LoVo (cell line): ENCODE measurements at regions not wholly inside any gene's neighbourhood (a gene's known extent, or its start where the extent isn't known, plus 50 kb on each side); places are given as distances from the start of the nearest gene placed in this dataset.
"Not testable (repeated sequence)": the region's sequence is repeated elsewhere in the genome, so short reads cannot be mapped to it uniquely, and the experiment has no call there.

Source experiments
- DNase-seq: peaks from one replicate; pipeline ENCODE4 v3.0.0-alpha.2; 2016; ENCODE audit warnings: low spot score

GRCh38 chr4:82172186-82172585 is 201.6 kb downstream of the HNRNPD start:
- DNase-seq = no peak

GRCh38 chr4:82171531-82172155 is 202.1 kb downstream of the HNRNPD start:
- DNase-seq = no peak

DNA sequence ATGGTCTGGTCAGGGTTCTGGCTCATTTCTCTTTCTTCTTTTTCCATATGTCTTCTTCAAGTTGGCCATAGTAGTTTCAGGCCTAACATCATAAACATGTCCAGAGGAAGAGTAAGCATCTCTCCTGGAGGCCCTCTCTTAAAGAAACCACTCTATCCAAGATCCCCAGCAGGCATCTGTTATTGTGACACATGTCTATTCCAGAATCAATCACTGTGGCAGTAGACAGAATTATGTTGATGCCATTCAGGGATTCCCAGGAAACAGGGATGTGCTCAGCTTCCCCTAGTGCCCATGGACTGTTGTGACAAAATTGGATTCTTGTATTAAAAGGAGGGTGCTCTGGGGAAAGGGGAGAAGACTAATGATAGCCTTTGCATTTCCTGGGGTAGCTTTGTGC is 224.0 kb downstream of the HNRNPD start:
- no peak for DNase-seq

GRCh38 chr4:82145850-82146249 is 227.9 kb downstream of the HNRNPD start:
- DNase-seq = no peak

DNA sequence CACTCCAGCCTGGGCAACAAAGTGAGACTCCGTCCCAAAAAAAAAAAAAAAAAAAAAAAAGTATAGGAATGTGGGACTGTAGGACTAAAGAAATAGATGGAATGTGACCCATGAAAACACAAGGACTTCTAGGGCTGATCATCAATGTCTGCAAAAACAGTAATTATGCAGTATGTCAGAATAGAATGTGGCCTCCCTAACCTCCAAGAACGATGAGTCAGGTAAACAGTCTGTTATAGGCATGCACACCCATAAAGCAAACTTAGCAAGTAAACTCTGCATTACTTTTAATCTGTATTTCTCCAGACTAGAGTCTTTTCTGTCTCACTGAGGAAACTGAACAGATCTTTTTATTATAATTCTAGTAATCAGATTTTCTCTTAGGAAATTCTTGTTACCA is 233.4 kb downstream of the HNRNPD start:
- no peak for DNase-seq

DNA sequence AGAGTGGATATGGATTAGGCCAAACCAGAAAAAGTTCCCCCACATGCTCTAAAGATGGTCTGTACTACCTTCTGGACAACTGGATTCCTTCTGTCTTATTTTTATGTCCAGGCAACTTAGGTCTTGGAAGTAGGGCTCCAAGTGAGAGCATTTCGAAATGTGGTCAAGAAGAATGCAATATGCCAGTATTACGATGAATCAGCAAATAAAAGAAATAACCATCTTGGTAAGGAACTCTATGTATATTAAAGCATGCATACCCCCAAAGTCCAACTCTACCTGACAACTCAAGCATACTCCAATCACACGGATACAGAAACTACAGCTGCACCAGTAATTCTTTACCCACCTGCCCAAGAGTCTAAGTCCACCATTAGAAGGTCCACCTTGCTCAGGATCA is 234.5 kb downstream of the HNRNPD start:
- DNase-seq = no peak

GRCh38 chr4:82138374-82138773 is 235.4 kb downstream of the HNRNPD start:
- no peak for DNase-seq

- no peak for DNase-seq
Measured at GRCh38 chr4:82136161-82136801, 237.5 kb downstream of the HNRNPD start.

- DNase-seq = no peak
Measured at GRCh38 chr4:82128355-82128754, 245.4 kb downstream of the HNRNPD start.

DNA sequence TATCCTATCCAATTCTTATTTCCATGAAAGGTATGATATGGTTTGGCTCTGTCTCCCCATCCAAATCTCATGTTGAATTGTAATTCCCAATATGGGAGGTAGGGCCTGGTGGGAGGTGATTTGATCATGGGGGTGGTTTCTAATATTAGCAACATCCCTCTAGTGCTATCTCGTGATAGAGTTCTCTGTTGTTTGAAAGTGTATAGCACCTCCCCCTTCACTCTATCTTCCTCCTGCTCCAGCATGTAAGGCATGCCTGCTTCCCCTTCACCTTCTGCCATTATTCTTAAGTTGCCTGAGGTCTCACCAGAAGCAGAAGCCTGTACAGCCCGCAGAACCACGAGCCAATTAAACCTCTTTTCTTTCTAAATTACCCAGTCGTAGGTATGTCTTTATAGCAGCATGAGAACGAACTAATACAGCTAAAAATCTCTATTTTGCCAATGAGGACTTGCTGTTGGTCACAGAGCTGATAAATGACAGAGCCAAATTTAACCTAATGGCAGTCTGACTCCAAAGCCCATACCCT is 247.2 kb downstream of the HNRNPD start:
- no peak for DNase-seq

GRCh38 chr4:82125787-82126297 is 247.9 kb downstream of the HNRNPD start:
- DNase-seq = no peak

DNA sequence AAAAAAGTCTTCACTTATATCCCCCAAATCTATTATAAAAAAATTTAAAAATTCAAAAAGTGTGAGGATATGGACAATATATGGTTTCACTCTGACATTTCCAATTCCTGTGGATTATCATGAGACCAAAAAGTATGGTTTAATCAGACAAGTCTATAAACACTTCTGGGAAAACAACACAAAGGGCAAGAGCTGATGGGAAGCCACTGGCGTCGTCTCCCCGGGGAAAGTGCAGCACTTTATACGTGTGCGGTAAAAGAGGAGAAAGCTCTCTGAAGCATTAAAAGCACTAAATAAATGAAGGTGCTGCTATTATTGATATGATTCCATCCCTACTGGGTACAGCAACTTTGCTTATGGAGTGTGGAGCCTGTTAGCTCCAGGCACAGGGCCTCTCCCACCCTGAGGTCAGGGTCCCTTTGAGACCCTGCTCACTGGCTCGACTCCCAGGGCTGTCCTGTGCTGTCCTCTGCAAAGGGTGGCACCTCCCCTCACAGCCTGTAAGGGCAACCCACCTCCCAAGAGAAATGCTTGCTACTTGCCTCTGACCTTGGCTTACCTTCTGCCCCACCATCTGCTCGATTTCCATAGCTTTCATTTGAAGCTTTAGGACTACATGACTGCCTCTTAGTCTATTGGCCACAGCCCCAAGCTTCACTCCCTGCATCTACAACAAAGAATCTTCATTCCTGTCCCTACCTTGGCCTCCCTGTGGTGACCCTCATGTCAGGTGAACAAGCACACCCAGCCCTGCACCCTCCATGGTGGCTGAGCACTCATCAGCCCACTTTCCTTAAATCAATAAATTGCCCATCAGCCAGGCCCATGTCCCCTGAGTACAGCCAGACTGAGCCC is 248.6 kb downstream of the HNRNPD start:
- DNase-seq = no peak

DNA sequence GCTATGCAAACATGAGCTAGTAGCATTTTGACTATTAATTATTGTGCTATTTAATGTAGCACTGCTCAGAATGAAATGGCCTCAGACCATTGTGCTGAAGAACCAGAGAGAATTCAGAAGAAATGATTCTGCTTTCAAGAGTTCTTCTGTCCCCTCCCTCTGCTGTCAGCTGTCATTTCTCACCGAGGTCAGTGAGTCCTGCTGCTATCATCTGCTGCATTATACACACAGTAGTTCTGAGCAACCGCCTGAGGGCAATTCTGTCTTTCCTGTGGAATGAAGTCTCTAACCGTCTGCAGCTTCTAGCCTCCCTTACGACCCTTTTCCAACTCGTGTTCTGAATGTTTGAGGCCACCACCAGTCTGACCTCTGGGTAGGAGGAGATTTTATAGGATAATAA is 249.4 kb downstream of the HNRNPD start:
- DNase-seq = no peak

- no peak for DNase-seq
Measured at GRCh38 chr4:82123934-82124333, 249.9 kb downstream of the HNRNPD start.

GRCh38 chr4:82115183-82115582 is 258.6 kb downstream of the HNRNPD start:
- DNase-seq = not testable (repeated sequence)

- DNase-seq = no peak
Measured at GRCh38 chr4:82108506-82108905, 265.3 kb downstream of the HNRNPD start.

- no peak for DNase-seq
Measured at GRCh38 chr4:82104578-82104977, 269.2 kb downstream of the HNRNPD start.

DNA sequence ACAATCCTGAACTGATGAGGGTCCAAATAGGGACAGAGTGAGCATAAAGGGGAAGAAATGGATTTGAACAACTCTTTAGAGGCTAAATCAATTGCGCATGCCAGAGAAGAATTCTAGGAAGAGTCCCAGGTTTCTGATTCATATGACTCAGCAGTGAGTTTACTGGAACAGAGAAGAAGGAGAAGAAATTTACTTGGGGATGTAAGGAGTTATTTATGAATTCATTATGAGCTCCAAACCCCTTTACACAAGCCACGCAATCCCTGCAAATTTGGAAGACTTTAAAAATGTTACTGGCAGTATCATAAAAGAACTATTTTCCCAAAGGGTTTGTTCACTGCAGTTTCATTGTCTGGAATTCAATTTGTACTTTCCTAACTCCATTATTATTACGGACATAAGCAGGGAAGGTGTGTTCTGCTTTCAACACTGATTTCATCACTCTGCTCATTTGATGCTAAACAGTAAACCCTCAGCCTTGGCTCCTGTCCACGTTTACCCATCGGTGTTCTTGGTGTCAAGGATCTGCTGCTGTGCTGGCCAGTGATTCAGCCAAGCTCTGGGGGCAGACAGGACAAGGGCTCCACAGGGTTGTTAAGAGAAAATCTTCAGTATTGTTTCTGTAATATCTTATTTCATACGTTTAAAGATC is 273.7 kb downstream of the HNRNPD start:
- DNase-seq = no peak

DNA sequence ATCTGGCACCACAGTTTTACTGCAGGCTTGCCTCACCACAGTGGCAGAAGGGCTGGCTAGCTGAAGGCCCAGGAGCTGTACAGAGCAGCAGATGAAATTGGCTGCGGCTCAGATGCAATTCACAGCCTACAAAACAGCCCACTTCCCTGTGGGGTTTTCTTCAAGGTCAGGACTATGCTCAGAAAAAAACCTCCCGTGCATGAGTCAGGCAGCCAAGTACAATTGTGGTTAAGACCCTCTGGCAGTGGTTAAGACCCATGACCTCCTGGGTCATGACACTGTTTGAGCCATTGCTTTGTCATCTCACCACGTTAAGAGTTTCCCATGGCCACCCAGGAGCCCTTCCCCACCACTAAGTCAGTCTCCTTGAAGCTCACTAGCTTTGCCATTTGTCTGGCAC is 276.3 kb downstream of the HNRNPD start:
- no peak for DNase-seq

- DNase-seq = no peak
Measured at GRCh38 chr4:82090717-82091116, 283.1 kb downstream of the HNRNPD start.

GRCh38 chr4:82084747-82085146 is 289.0 kb downstream of the HNRNPD start:
- DNase-seq = no peak

GRCh38 chr4:82077471-82077995 is 296.3 kb downstream of the HNRNPD start:
- not testable (repeated sequence) for DNase-seq
